ENCODE measurements at regions not wholly inside any gene's neighbourhood (a gene's known extent, or its start where the extent isn't known, plus 50 kb on each side); places are given as distances from the start of the nearest gene placed in this dataset.
"Not testable (repeated sequence)": the region's sequence is repeated elsewhere in the genome, so short reads cannot be mapped to it uniquely, and the experiment has no call there.

DNA sequence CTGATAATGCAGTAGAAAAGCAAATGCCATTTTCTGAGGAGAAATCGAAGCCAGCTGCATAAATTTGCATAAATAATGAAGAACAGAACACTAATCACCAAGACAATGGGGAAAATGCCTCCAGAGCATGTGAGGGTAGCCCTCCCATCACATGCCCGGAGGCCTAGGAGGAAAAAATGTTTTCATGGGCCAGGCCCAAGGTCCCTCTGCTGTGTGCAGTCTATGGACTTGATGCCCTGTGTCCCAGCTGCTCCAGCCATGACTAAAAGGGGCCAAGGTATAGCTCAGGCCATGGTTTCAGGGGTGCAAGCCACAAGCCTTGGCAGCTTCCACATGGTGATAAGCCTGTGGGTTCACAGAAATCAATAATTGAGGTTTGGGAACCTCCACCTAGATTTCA lies 164.1 kb downstream of the HAO1 start:
- DNase-seq (ENCODE audit: insufficient read length, low spot score) = no peak
- no peak for TF ChIP-seq TAF1 (IDR thresholded peaks at IDR 0.05; ENCODE audit: low read depth, low read length)
- no peak for FAIRE-seq

DNA sequence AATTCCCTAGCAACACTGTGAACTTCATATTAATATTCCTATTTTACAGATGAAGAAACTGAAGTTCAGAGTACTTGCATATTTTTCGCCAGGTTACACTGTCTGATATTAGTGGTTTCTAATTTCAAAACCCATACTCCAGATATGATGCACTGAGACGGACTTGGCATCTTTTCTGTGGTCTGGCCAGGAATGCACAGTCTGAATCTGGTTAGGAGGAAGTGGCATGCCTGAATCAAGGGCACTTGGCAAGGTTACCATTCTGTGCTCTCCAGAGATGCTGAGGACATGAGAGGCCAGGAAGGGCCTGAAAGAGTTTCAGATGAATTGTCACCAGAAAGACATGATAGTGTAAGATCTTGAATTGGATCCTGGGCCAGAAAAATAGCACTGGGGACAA lies 150.1 kb downstream of the HAO1 start:
- no peak for DNase-seq (ENCODE audit: insufficient read length, low spot score)
- FAIRE-seq = no peak
- TF ChIP-seq POLR2A (IDR thresholded peaks at IDR 0.05; ENCODE audit: low read depth, low read length) (no peak), PAX5 (IDR thresholded peaks at IDR 0.05; ENCODE audit: insufficient read depth, low read length, severe bottlenecking) (no peak), SPI1 (IDR thresholded peaks at IDR 0.05; ENCODE audit: low read depth, low read length) (no peak), POLR2AphosphoS5 (IDR thresholded peaks at IDR 0.05; ENCODE audit: low read depth, low read length) (no peak), POU2F2 (IDR thresholded peaks at IDR 0.05; ENCODE audit: low read depth, low read length) (no peak), TAF1 (IDR thresholded peaks at IDR 0.05; ENCODE audit: low read depth, low read length) (no peak)

DNA sequence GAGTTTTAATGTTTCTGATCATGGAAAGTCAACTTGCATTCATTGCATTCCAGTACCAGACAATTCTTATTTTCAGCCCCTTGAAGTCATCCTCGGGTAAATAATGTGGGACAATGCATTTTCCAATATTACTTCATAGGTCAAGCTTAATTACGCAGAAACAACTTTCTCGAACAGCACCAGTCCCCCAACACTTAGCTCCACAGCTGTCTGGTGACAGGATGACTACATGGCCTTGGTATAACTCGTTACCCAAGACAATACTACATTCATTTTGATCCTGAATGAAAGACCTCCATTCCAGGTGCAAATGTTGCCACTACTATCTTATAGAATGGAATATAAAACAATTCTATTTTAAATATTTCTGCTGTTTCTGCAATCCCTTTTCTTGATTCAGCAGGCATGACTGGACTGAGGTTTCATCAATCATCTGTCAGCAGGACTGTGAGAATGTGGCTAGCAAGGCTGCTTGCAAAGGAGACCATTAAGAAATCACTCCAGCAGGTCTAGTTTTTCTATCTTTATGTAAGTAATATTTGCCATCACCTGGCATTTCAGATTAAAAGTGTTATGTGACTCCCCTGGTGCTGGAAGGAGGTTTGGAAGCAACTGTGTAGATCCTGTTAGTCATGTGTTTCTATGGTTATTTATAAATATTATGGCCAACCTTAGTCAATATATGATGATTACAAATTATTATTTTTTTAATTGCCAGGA lies 147.9 kb downstream of the HAO1 start:
- TF ChIP-seq POLR2AphosphoS5 (IDR thresholded peaks at IDR 0.05; ENCODE audit: low read depth, low read length) (no peak), SPI1 (IDR thresholded peaks at IDR 0.05; ENCODE audit: low read depth, low read length) (no peak), TAF1 (IDR thresholded peaks at IDR 0.05; ENCODE audit: low read depth, low read length) (no peak), POU2F2 (IDR thresholded peaks at IDR 0.05; ENCODE audit: low read depth, low read length) (no peak), POLR2A (IDR thresholded peaks at IDR 0.05; ENCODE audit: low read depth, low read length) (no peak)
- FAIRE-seq = no peak
- no peak for DNase-seq (ENCODE audit: insufficient read length, low spot score)

DNA sequence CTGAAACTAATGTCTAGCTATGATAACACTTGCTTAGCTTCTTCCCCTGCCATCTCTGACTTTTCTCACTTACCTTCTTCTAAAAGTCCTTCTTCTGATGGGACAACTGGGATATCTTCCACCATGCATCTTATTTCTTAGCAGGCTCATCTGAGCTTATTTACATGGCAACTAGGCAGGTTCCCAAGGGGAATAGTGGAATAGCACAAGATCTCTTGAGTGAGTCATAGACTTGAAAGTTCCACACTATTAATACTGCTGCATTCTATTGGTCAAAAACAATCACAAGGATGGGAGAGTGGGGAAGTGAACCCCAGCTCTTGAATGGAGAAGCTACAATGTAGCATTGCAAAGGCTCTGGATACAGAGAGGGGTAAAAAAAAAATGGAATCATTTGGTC lies 142.1 kb downstream of the HAO1 start:
- no peak for FAIRE-seq
- no peak for DNase-seq (ENCODE audit: insufficient read length, low spot score)
- TF ChIP-seq POU2F2 (IDR thresholded peaks at IDR 0.05; ENCODE audit: low read depth, low read length) = no peak
- no peak for TF ChIP-seq POLR2AphosphoS5 (IDR thresholded peaks at IDR 0.05; ENCODE audit: low read depth, low read length)
- no peak for TF ChIP-seq POLR2A (IDR thresholded peaks at IDR 0.05; ENCODE audit: low read depth, low read length)

DNA sequence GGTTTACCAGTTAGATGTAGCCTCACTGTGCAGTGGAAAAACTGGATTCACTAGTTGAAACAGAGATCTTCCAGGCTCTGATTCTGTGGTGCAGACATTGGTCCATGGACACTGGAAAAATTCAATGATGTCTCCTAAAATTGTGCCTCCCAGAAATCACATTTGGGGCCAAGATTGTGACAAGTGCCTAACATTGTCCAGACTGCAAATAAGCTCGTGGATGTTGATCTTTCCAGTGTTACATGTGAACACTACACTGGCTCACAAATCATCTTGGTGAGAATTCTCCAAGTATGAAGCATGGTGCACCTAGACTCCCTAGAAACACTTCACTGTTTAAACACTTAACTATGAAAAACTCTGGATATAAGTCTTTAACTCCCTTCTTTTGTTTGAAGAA lies 140.4 kb downstream of the HAO1 start:
- DNase-seq (ENCODE audit: insufficient read length, low spot score) (no peak), FAIRE-seq (no peak)
- no peak for TF ChIP-seq POLR2A (IDR thresholded peaks at IDR 0.05; ENCODE audit: low read depth, low read length)
- TF ChIP-seq SPI1 (IDR thresholded peaks at IDR 0.05; ENCODE audit: low read depth, low read length) = no peak
- TF ChIP-seq POLR2AphosphoS5 (IDR thresholded peaks at IDR 0.05; ENCODE audit: low read depth, low read length) = no peak
- no peak for TF ChIP-seq POU2F2 (IDR thresholded peaks at IDR 0.05; ENCODE audit: low read depth, low read length)

DNA sequence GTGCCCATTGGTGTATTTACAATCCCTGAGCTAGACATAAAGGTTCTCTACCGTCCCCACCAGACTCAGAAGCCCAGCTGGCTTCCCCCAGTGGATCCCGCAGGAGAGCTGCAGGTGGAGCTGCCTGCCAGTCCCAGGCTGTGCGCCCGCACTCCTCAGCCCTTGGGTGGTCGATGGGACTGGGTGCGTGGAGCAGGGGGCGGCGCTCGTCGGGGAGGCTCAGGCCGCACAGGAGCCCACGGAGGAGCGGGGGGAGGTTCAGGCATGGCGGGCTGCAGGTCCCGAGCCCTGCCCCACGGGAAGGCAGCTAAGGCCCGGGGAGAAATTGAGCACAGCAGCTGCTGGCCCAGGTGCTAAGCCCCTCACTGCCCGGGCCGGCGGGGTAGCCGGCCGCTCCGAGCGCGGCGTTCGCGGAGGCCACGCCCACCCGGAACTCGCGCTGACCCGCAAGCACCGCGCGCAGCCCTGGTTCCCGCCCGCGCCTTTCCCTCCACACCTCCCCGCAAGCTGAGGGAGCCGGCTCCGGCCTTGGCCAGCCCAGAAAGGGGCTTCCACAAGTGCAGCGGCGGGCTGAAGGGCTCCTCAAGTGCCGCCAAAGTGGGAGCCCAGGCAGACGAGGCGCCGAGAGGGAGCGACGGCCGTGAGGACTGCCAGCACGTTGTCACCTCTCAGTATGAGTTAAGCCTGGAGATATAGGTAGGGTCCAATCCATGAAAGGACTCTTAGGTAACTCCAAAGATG lies 136.7 kb downstream of the HAO1 start:
- not testable (repeated sequence) for FAIRE-seq; DNase-seq (ENCODE audit: insufficient read length, low spot score)

DNA sequence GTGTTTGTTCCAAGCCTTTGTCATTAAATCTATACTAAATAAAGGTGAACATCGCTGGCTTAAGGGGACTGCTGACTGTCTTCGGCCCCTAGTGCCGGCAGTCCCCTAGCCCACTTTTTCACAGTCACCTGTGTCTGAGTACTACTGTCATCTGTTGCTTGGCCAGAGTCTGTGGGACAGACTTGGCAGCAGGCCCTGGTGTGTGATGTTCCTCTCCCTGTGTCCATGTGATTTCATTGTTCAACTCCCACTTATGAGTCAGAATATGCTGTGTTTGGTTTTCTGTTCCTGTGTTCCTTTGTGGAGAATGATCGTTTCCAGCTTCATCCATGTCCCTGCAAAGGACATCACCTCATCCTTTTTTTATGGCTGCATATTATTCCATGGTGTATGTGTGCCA lies 133.4 kb downstream of the HAO1 start:
- no peak for TF ChIP-seq POU2F2 (IDR thresholded peaks at IDR 0.05; ENCODE audit: low read depth, low read length)
- no peak for TF ChIP-seq TAF1 (IDR thresholded peaks at IDR 0.05; ENCODE audit: low read depth, low read length)
- no peak for TF ChIP-seq SPI1 (IDR thresholded peaks at IDR 0.05; ENCODE audit: low read depth, low read length)
- no peak for TF ChIP-seq POLR2A (IDR thresholded peaks at IDR 0.05; ENCODE audit: low read depth, low read length)
- TF ChIP-seq POLR2AphosphoS5 (IDR thresholded peaks at IDR 0.05; ENCODE audit: low read depth, low read length) = no peak
- no peak for TF ChIP-seq PAX5 (IDR thresholded peaks at IDR 0.05; ENCODE audit: insufficient read depth, low read length, severe bottlenecking)
- no peak for DNase-seq (ENCODE audit: insufficient read length, low spot score)
- no peak for FAIRE-seq

DNA sequence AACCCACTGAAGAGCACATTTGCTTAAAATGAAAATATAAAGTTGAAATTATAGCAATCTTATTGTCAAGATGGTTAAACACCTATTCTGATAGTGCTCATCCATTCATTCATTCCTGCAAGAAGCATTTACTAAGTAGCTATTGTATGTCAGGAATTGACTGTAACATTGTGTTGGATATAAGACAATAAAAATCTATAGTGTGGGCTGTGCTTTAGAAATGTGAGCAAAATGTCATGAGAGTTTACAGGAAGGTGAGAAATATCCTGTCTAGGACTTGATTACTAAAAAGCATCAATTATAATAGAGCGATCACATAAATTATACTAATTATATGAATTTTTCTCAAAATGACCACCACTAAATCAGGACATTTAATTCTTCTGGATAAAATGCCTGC lies 123.0 kb downstream of the HAO1 start:
- FAIRE-seq (no peak), DNase-seq (ENCODE audit: insufficient read length, low spot score) (no peak)
- no peak for TF ChIP-seq TAF1 (IDR thresholded peaks at IDR 0.05; ENCODE audit: low read depth, low read length)
- no peak for TF ChIP-seq SPI1 (IDR thresholded peaks at IDR 0.05; ENCODE audit: low read depth, low read length)
- TF ChIP-seq POLR2AphosphoS5 (IDR thresholded peaks at IDR 0.05; ENCODE audit: low read depth, low read length) = no peak
- no peak for TF ChIP-seq POU2F2 (IDR thresholded peaks at IDR 0.05; ENCODE audit: low read depth, low read length)
- TF ChIP-seq PAX5 (IDR thresholded peaks at IDR 0.05; ENCODE audit: insufficient read depth, low read length, severe bottlenecking) = no peak
- TF ChIP-seq POLR2A (IDR thresholded peaks at IDR 0.05; ENCODE audit: low read depth, low read length) = no peak

DNA sequence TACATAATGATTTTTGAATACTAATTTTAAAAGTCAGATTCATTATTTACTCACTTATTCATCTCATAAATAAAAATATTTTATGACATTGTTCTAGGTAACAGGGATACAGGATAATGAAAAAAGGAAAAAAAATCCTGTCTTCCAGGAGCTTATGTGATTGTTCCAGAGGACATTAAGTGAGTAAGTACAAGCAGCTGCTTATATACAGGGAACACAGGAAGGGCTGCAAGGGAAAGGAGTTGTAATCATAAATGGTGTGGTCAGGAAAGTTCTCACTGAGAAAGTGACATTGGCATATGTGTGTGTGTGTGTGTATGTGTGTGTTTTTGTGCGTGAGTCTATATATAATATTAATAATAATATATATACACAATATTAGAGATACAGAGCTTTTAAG lies 121.8 kb downstream of the HAO1 start:
- TF ChIP-seq PAX5 (IDR thresholded peaks at IDR 0.05; ENCODE audit: insufficient read depth, low read length, severe bottlenecking) (no peak), TAF1 (IDR thresholded peaks at IDR 0.05; ENCODE audit: low read depth, low read length) (no peak), POLR2A (IDR thresholded peaks at IDR 0.05; ENCODE audit: low read depth, low read length) (no peak), POU2F2 (IDR thresholded peaks at IDR 0.05; ENCODE audit: low read depth, low read length) (no peak), POLR2AphosphoS5 (IDR thresholded peaks at IDR 0.05; ENCODE audit: low read depth, low read length) (no peak)

DNA sequence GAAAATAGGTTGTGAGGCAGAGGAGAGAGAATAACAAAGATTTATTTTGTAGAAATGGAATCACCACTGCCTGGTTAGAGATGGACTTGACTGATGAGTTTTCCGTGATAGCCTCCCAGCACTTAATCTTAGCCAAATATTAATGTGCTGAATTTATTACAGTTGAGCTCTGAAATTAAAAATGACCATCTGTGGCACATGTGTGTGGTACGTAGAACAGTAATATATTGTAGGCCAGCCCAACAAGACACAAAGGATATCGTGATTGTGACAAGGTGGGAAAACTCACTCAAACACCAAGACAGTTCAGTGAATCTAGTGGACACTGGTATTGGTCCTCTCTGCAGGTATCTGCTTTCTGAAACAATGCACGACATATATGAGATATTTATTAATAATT lies 119.4 kb downstream of the HAO1 start:
- DNase-seq (ENCODE audit: insufficient read length, low spot score) (no peak), FAIRE-seq (no peak)
- TF ChIP-seq TAF1 (IDR thresholded peaks at IDR 0.05; ENCODE audit: low read depth, low read length) (no peak), PAX5 (IDR thresholded peaks at IDR 0.05; ENCODE audit: insufficient read depth, low read length, severe bottlenecking) (no peak), POU2F2 (IDR thresholded peaks at IDR 0.05; ENCODE audit: low read depth, low read length) (no peak), POLR2AphosphoS5 (IDR thresholded peaks at IDR 0.05; ENCODE audit: low read depth, low read length) (no peak), SPI1 (IDR thresholded peaks at IDR 0.05; ENCODE audit: low read depth, low read length) (no peak), POLR2A (IDR thresholded peaks at IDR 0.05; ENCODE audit: low read depth, low read length) (no peak)

More for the DNA sequence above, 121.8 kb downstream of the HAO1 start:
- no peak for FAIRE-seq
- DNase-seq (ENCODE audit: insufficient read length, low spot score) = no peak

Measured in GM12891 (cell line).